Caco-2 (cell line): ENCODE measurements at regions not wholly inside any gene's neighbourhood (a gene's known extent, or its start where the extent isn't known, plus 50 kb on each side); places are given as distances from the start of the nearest gene placed in this dataset.

Experiments used
- BruUV-seq: library from RNA; stranded (reverse); fragments of 400-500 nt; replicated peaks from 2 replicates; lab custom pipeline; 2021; lab: Mats Ljungman, UMichigan
- CTCF ChIA-PET: fragments of 300-600 bp; sonication (Branson Sonifier 250); formaldehyde crosslinking; loops from one replicate; lab custom pipeline; 2022; ENCODE audit warnings: antibody characterized with exemption; lab: Charles Lee
- POLR2A ChIA-PET: fragments of 300-600 bp; sonication (Branson Sonifier 250); formaldehyde crosslinking; loops from one replicate; lab custom pipeline; 2022; ENCODE audit warnings: antibody characterized with exemption; lab: Charles Lee
- DNase-seq, 2 experiments: peaks; one replicate each; pipeline versions ENCODE4 v3.0.0 to v3.0.0-alpha.2; 2020 to 2022
- H3K27me3 ChIP-seq: replicated peaks from 2 replicates; pipeline ENCODE4 v1.6.0; 2011; ENCODE audit warnings: low read length; ENCODE audit not compliant: control insufficient read depth, insufficient read depth
- H3K36me3 ChIP-seq: 2 replicates; pipeline ENCODE4 v1.5.1; 2011; ENCODE audit warnings: low read length; ENCODE audit not compliant: control insufficient read depth, insufficient read depth
- H3K4me1 ChIP-seq: fragments of 250-450 bp; sonication (Bioruptor Pico); 2 replicates; pipeline ENCODE4 v1.5.1; 2020; ENCODE audit warnings: mild to moderate bottlenecking
- H3K4me3 ChIP-seq: 2 replicates; pipeline ENCODE4 v1.5.1; 2011; ENCODE audit warnings: low read depth, mild to moderate bottlenecking, control low read depth, low read length
- H3K9me3 ChIP-seq: fragments of 250-450 bp; sonication (Bioruptor Pico); 2 replicates; pipeline ENCODE4 v1.5.1; 2020; ENCODE audit warnings: mild to moderate bottlenecking, moderate library complexity
- H3K27ac Mint-ChIP-seq: one replicate; pipeline ENCODE4 v1.8.0; 2022; ENCODE audit warnings: mixed read lengths; ENCODE audit not compliant: unreplicated experiment
- H3K27me3 Mint-ChIP-seq: one replicate; pipeline ENCODE4 v1.8.0; 2022; ENCODE audit warnings: mixed read lengths; ENCODE audit not compliant: insufficient read depth, unreplicated experiment
- H3K36me3 Mint-ChIP-seq: one replicate; pipeline ENCODE4 v1.8.0; 2022; ENCODE audit warnings: mild to moderate bottlenecking, mixed read lengths; ENCODE audit not compliant: insufficient read depth, unreplicated experiment
- H3K4me1 Mint-ChIP-seq: one replicate; pipeline ENCODE4 v1.8.0; 2022; ENCODE audit warnings: low read depth, mixed read lengths; ENCODE audit not compliant: unreplicated experiment
- H3K4me3 Mint-ChIP-seq: one replicate; pipeline ENCODE4 v1.8.0; 2022; ENCODE audit warnings: mild to moderate bottlenecking, moderate library complexity, mixed read lengths; ENCODE audit not compliant: unreplicated experiment
- H3K9me3 Mint-ChIP-seq: one replicate; pipeline ENCODE4 v1.8.0; 2022; ENCODE audit warnings: mixed read lengths; ENCODE audit not compliant: unreplicated experiment
- CTCF ChIP-seq, 2 experiments: fragments of 200-600 bp in 1 of 2; IDR thresholded peaks; 1 replicate in 1 of 2; 2 replicates in 1 of 2; pipeline versions ENCODE4 v1.5.1 to v1.8.0; 2011 to 2022; ENCODE audit warnings: antibody characterized with exemption in 1 of 2, control low read depth in 1 of 2, inconsistent platforms in 1 of 2, low read depth in 1 of 2, low read length in 1 of 2, mild to moderate bottlenecking in 1 of 2, moderate library complexity in 1 of 2; ENCODE audit not compliant: insufficient read depth in 1 of 2, severe bottlenecking in 1 of 2, unreplicated experiment in 1 of 2
- intact Hi-C: fragments of 100-400 bp; cut with micrococcal nuclease; formaldehyde crosslinking; loops from one replicate; pipeline ENCODE4 v1.10.0; 2022; ENCODE audit not compliant: unreplicated experiment

- Mint-ChIP-seq H3K4me3 (no peak overlapping the region), H3K27me3 (peaks cover 2% of the 10 kb centered on the region), H3K4me1 (no peaks in the 10 kb centered on the region), H3K36me3 (no peaks in the 10 kb centered on the region), H3K27ac (no peak overlapping the region), H3K9me3 (peaks cover 19% of the 10 kb centered on the region)
- Histone ChIP-seq H3K36me3 (no peaks in the 10 kb centered on the region), H3K27me3 (no peaks in the 10 kb centered on the region), H3K4me3 (no peak overlapping the region), H3K4me1 (no peaks in the 10 kb centered on the region), H3K9me3 (0 out of 2 replicates have a peak, but pooled peaks cover 7% of the 10 kb centered on the region)
- POLR2A ChIA-PET, result no interaction called here
- DNase-seq, result no peak
- BruUV-seq, result no TSS peak
- intact Hi-C loops, result no loop called here
- CTCF ChIA-PET, result no interaction called here
- no peak for TF ChIP-seq CTCF (IDR thresholded peaks at IDR 0.05; ENCODE audit: insufficient read depth in 1 of 2, low read depth in 1 of 2, low read length in 1 of 2, severe bottlenecking in 1 of 2, unreplicated experiment in 1 of 2)
These were observed 158.4 kb upstream of the IGF1 start for GRCh38 chr12:102638777-102639176.

GRCh38 chr12:102633981-102634605, 153.7 kb upstream of the IGF1 start:
- H3K4me3 ChIP-seq, result no peak overlapping the region
- no peaks in the 10 kb centered on the region for H3K27me3 ChIP-seq
- peaks cover 6% of the 10 kb centered on the region for H3K9me3 Mint-ChIP-seq
- no peaks in the 10 kb centered on the region for H3K4me1 Mint-ChIP-seq
- BruUV-seq, result no TSS peak
- 0 out of 2 replicates have a peak, but pooled peaks cover 2% of the 10 kb centered on the region for H3K9me3 ChIP-seq
- TF ChIP-seq CTCF (IDR thresholded peaks at IDR 0.05; ENCODE audit: insufficient read depth in 1 of 2, low read depth in 1 of 2, low read length in 1 of 2, severe bottlenecking in 1 of 2, unreplicated experiment in 1 of 2), result no peak
- ChIA-PET CTCF (no interaction called here), POLR2A (no interaction called here)
- DNase-seq, result no peak
- no peaks in the 10 kb centered on the region for H3K27me3 Mint-ChIP-seq
- no peaks in the 10 kb centered on the region for H3K4me1 ChIP-seq
- H3K36me3 ChIP-seq, result no peaks in the 10 kb centered on the region
- intact Hi-C loops, result no loop called here
- H3K27ac Mint-ChIP-seq, result no peak overlapping the region
- H3K4me3 Mint-ChIP-seq, result no peak overlapping the region
- no peaks in the 10 kb centered on the region for H3K36me3 Mint-ChIP-seq

DNA sequence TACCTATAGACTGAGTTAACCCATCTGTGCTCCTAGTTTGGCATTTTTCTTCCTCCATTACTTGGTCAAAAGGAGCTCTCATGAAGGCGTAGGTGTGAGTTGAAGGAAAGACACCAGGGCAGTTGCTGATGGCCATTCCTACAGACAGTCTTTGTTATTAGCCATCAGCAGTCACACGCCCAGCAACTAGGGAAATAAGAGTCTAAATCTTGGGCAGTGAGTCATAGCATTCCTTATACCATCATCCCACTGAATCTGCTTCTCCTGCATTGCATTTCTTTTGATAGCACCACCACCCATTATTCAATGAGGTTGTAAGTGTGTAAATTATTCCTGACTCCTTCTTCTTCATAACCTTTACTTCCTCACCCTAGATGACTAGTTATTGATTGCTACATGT, 150.9 kb upstream of the IGF1 start:
- peaks cover 7% of the 10 kb centered on the region; the same call in 1 of the 2 replicates for H3K9me3 ChIP-seq
- H3K27me3 ChIP-seq, result no peaks in the 10 kb centered on the region
- H3K36me3 ChIP-seq, result no peaks in the 10 kb centered on the region
- H3K27ac Mint-ChIP-seq, result no peak overlapping the region
- H3K36me3 Mint-ChIP-seq, result no peaks in the 10 kb centered on the region
- no peaks in the 10 kb centered on the region for H3K27me3 Mint-ChIP-seq
- H3K4me1 Mint-ChIP-seq, result no peaks in the 10 kb centered on the region
- H3K4me3 Mint-ChIP-seq, result no peak overlapping the region
- intact Hi-C loops, result no loop called here
- ChIA-PET CTCF (no interaction called here), POLR2A (no interaction called here)
- no peak overlapping the region for H3K4me3 ChIP-seq
- TF ChIP-seq CTCF (IDR thresholded peaks at IDR 0.05; ENCODE audit: insufficient read depth in 1 of 2, low read depth in 1 of 2, low read length in 1 of 2, severe bottlenecking in 1 of 2, unreplicated experiment in 1 of 2), result no peak
- BruUV-seq, result no TSS peak
- no peaks in the 10 kb centered on the region for H3K4me1 ChIP-seq
- H3K9me3 Mint-ChIP-seq, result no peaks in the 10 kb centered on the region
- DNase-seq, result no peak
